Hepatocyte (in vitro differentiated cells): ENCODE measurements at regions not wholly inside any gene's neighbourhood (a gene's known extent, or its start where the extent isn't known, plus 50 kb on each side); places are given as distances from the start of the nearest gene placed in this dataset.

Experiments used
- DNase-seq: peaks from one replicate; pipeline ENCODE4 v3.0.0-alpha.2; 2016; ENCODE audit warnings: low spot score
- H2AFZ ChIP-seq: fragments of 200-600 bp; sonication (generic); 2 replicates; pipeline ENCODE4 v1.6.0; 2016; ENCODE audit warnings: antibody characterized with exemption, mild to moderate bottlenecking
- H3K27ac ChIP-seq: fragments of 200-600 bp; sonication (generic); 2 replicates; pipeline ENCODE4 v1.5.1; 2016; ENCODE audit warnings: mild to moderate bottlenecking
- H3K27me3 ChIP-seq: fragments of 200-600 bp; sonication (generic); 2 replicates; pipeline ENCODE4 v1.6.1; 2016
- H3K36me3 ChIP-seq: fragments of 200-600 bp; sonication (generic); replicated peaks from 2 replicates; pipeline ENCODE4 v1.5.1; 2016; ENCODE audit warnings: low read depth; ENCODE audit not compliant: insufficient read depth
- H3K4me1 ChIP-seq: fragments of 200-600 bp; sonication (generic); 2 replicates; pipeline ENCODE4 v1.5.1; 2016; ENCODE audit warnings: mild to moderate bottlenecking, moderate library complexity; ENCODE audit not compliant: insufficient read depth
- H3K4me2 ChIP-seq: fragments of 200-600 bp; sonication (generic); 2 replicates; pipeline ENCODE4 v1.6.0; 2016
- H3K4me3 ChIP-seq: fragments of 200-600 bp; sonication (generic); 2 replicates; pipeline ENCODE4 v1.5.1; 2016; ENCODE audit warnings: mild to moderate bottlenecking
- H3K79me2 ChIP-seq: fragments of 200-600 bp; sonication (generic); 2 replicates; pipeline ENCODE4 v1.6.0; 2017; ENCODE audit warnings: mild to moderate bottlenecking
- H3K9me2 ChIP-seq: fragments of 200-600 bp; sonication (generic); replicated peaks from 2 replicates; pipeline ENCODE4 v1.6.0; 2017; ENCODE audit warnings: mild to moderate bottlenecking; ENCODE audit not compliant: insufficient read depth
- H3K9me3 ChIP-seq: fragments of 200-600 bp; sonication (generic); 2 replicates; pipeline ENCODE4 v1.5.1; 2016; ENCODE audit warnings: low read depth, mild to moderate bottlenecking
- H4K20me1 ChIP-seq: fragments of 200-600 bp; sonication (generic); 2 replicates; pipeline ENCODE4 v1.6.0; 2016; ENCODE audit warnings: mild to moderate bottlenecking; ENCODE audit not compliant: insufficient read depth, poor library complexity, severe bottlenecking
- CTCF ChIP-seq: fragments of 200-600 bp; sonication (generic); IDR thresholded peaks from 2 replicates; pipeline ENCODE4 v1.5.1; 2016; ENCODE audit warnings: antibody characterized with exemption, mild to moderate bottlenecking; ENCODE audit not compliant: poor library complexity
- EZH2 ChIP-seq: fragments of 200-600 bp; sonication (generic); IDR thresholded peaks from 2 replicates; pipeline ENCODE4 v1.6.1; 2016; ENCODE audit warnings: antibody characterized with exemption, mild to moderate bottlenecking, borderline replicate concordance
- EZH2phosphoT487 ChIP-seq: fragments of 200-600 bp; sonication (generic); IDR thresholded peaks from one replicate; pipeline ENCODE4 v1.6.1; 2018; ENCODE audit warnings: antibody characterized with exemption, mild to moderate bottlenecking, low read depth, moderate library complexity; ENCODE audit not compliant: unreplicated experiment, severe bottlenecking
- WGBS: methylation state at CpG from one replicate; pipeline ENCODE4 v1.1.6; 2016; ENCODE audit warnings: low lambda C conversion rate; ENCODE audit errors: missing lambda C conversion rate; 5-methylcytosine and 5-hydroxymethylcytosine counted together

DNA sequence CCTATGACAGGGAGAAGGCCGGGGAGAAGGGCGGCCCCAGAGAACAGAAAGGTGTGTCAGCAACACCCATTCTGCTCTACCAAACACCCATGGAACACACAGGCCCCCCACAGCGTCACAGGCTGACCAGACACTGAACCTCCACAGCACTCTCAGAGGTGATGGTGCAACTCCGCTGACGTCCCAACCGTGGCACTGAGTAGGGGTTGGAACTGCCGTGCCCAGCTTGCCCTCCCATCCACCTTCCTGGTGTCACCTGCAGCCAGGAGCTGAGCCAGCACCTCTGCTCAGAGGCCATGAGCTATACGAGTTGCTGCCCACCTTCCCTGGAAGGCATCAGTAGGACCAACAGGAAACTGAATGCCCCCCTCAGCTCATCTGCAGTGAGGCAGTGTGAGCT is 412.9 kb upstream of the SALL3 start:
- Histone ChIP-seq H3K9me3 (no peaks in the 10 kb centered on the region), H2AFZ (no peak overlapping the region), H3K4me3 (no peak overlapping the region), H4K20me1 (no peaks in the 10 kb centered on the region), H3K9me2 (no peaks in the 10 kb centered on the region), H3K36me3 (no peaks in the 10 kb centered on the region), H3K27me3 (no peaks in the 10 kb centered on the region), H3K79me2 (no peaks in the 10 kb centered on the region), H3K4me2 (no peak overlapping the region), H3K27ac (no peak overlapping the region), H3K4me1 (no peaks in the 10 kb centered on the region)
- 95% methylated on average over 8 of the region's 8 CpGs for WGBS
- TF ChIP-seq EZH2phosphoT487 (no peak), CTCF (no peak), EZH2 (no peak)
- DNase-seq = no peak

DNA sequence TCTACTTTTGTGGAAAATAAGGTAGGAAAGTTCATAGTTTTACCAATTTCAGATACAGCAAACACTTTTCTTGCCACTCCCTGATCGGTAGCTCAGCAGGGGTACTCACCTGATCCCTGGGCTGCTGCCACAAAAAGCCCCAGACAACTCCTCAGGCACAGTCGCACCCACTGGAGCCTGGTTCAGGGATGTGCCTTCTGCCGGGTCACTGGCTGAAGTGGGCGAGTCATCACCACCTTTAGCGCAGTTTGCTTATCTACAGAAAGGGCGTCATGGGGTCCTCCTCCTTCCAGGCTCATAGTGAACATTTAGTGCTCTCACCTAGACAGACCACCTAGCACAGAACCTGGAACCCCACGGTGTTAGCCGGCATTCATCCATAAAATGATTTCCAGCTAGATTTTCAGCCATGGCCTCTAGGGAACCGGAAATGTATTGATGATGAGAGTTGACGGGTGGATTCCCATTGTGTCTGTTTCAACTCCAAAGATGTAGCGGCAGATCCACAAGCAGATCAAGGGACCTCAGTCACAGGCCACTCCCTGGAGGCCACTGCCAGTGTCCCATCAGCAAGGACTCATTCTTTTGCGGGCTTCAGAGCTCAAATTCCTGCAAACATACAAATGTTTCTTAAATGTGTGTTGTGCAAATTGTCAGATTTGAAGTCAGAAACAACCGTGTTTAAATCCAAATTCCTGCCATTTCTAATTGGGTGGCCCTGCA is 408.4 kb upstream of the SALL3 start:
- TF ChIP-seq EZH2phosphoT487 = no peak
- no peak for TF ChIP-seq CTCF
- TF ChIP-seq EZH2 = no peak
- Histone ChIP-seq H3K4me3 (no peak overlapping the region), H3K9me3 (no peaks in the 10 kb centered on the region), H3K4me2 (no peak overlapping the region), H3K36me3 (no peaks in the 10 kb centered on the region), H3K9me2 (no peaks in the 10 kb centered on the region), H3K4me1 (no peaks in the 10 kb centered on the region), H2AFZ (no peak overlapping the region), H3K79me2 (no peaks in the 10 kb centered on the region), H3K27ac (no peak overlapping the region), H4K20me1 (no peaks in the 10 kb centered on the region), H3K27me3 (no peaks in the 10 kb centered on the region)
- DNase-seq = no peak
- WGBS = 93% methylated on average over 13 of the region's 13 CpGs

DNA sequence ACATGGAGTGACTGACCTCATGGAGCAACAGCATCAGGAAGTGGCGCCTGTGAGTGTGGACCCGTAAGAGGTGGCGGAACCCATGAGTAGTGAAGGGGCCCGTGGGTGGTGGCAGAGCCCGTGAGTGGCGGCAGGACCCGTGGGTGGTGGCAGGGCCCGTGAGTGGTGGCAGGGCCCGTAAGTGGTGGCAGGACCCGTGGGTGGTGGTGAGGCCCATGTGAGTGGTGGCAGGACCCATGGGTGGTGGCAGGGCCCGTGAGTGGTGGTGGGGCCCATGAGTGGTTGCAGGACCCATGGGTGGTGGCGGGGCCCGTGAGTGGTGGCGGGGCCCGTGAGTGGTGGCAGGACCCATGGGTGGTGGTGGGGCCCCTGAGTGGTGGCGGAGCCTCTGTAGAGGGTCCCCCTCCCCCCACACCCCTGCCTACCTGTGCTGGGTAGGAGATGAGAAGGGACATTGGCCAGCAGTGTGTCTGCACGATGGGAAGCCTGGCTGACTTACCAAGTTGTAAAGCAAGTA is 407.7 kb upstream of the SALL3 start:
- H3K9me2 ChIP-seq = no peaks in the 10 kb centered on the region
- no peak for DNase-seq
- no peak overlapping the region for H3K4me2 ChIP-seq
- H3K9me3 ChIP-seq = no peaks in the 10 kb centered on the region
- no peak overlapping the region for H2AFZ ChIP-seq
- H3K4me1 ChIP-seq = no peaks in the 10 kb centered on the region
- H3K4me3 ChIP-seq = no peak overlapping the region
- TF ChIP-seq EZH2 = no peak
- TF ChIP-seq EZH2phosphoT487 = no peak
- TF ChIP-seq CTCF = no peak
- no peak overlapping the region for H3K27ac ChIP-seq
- H3K36me3 ChIP-seq = no peaks in the 10 kb centered on the region
- WGBS = 92% methylated on average over 13 of the region's 17 CpGs
- no peaks in the 10 kb centered on the region for H3K27me3 ChIP-seq
- H3K79me2 ChIP-seq = no peaks in the 10 kb centered on the region
- no peaks in the 10 kb centered on the region for H4K20me1 ChIP-seq
